ENCODE measurements at regions not wholly inside any gene's neighbourhood (a gene's known extent, or its start where the extent isn't known, plus 50 kb on each side); places are given as distances from the start of the nearest gene placed in this dataset.

- TF ChIP-seq CTCF (tag by site-specific recombination; IDR thresholded peaks at IDR 0.05) (no peak), ZNF398 (tag by site-specific recombination; IDR thresholded peaks at IDR 0.05) (no peak), ZNF660 (tag by site-specific recombination; IDR thresholded peaks at IDR 0.05) (no peak), REST (tag by site-specific recombination; IDR thresholded peaks at IDR 0.05) (no peak)
Observed at GRCh38 chr12:33547084-33547483, 107.5 kb upstream of the SYT10 start.
